ENCODE measurements at regions not wholly inside any gene's neighbourhood (a gene's known extent, or its start where the extent isn't known, plus 50 kb on each side); places are given as distances from the start of the nearest gene placed in this dataset.

DNA sequence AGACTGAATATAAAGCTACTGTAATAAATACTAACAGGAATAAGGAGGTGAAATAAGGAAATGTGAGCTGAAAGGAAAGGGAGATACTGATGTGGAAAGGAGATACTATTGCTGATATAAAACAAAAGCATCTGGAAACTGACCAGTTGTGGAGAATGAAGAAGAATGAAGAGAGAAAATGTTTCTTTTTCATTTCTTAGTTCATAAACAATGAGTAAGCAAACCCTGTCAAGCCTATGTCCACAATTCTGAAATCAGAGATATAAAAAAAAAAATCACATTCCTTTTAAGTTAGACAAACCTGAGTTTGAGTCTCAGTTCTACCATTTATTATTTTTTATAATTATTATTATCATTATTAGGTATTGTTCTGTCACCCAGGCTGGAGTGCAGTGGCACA is 121.6 kb upstream of the GJE1 start:
- Histone ChIP-seq H3K4me1 (ENCODE audit: control insufficient read depth, insufficient read depth, low read length) (peaks cover 6% of the 10 kb centered on the region), H3K9ac (ENCODE audit: extremely low read depth, low read length, poor library complexity, severe bottlenecking) (no peak overlapping the region), H3K27me3 (ENCODE audit: control insufficient read depth, insufficient read depth, low read length, poor library complexity, severe bottlenecking) (no peaks in the 10 kb centered on the region), H3K4me3 (ENCODE audit: low read length) (no peak overlapping the region), H3K36me3 (ENCODE audit: control insufficient read depth, insufficient read depth, low read length) (no peaks in the 10 kb centered on the region), H3K9me3 (ENCODE audit: control insufficient read depth, low read length) (peaks cover 5% of the 10 kb centered on the region), H3K27ac (ENCODE audit: low read depth, low read length) (no peak overlapping the region)
- Mint-ChIP-seq H3K36me3 (ENCODE audit: low read depth) (peaks cover 8% of the 10 kb centered on the region), H3K27ac (no peak overlapping the region), H3K4me3 (no peak overlapping the region), H3K27me3 (ENCODE audit: insufficient read depth) (no peaks in the 10 kb centered on the region), H3K9me3 (peaks cover 15% of the 10 kb centered on the region), H3K4me1 (peaks cover 27% of the 10 kb centered on the region)
- TF ChIP-seq, protein P1, sequence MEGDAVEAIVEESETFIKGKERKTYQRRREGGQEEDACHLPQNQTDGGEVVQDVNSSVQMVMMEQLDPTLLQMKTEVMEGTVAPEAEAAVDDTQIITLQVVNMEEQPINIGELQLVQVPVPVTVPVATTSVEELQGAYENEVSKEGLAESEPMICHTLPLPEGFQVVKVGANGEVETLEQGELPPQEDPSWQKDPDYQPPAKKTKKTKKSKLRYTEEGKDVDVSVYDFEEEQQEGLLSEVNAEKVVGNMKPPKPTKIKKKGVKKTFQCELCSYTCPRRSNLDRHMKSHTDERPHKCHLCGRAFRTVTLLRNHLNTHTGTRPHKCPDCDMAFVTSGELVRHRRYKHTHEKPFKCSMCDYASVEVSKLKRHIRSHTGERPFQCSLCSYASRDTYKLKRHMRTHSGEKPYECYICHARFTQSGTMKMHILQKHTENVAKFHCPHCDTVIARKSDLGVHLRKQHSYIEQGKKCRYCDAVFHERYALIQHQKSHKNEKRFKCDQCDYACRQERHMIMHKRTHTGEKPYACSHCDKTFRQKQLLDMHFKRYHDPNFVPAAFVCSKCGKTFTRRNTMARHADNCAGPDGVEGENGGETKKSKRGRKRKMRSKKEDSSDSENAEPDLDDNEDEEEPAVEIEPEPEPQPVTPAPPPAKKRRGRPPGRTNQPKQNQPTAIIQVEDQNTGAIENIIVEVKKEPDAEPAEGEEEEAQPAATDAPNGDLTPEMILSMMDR (conservative IDR thresholded peaks at IDR 0.05), result no peak
- DNase-seq, result no peak

DNA sequence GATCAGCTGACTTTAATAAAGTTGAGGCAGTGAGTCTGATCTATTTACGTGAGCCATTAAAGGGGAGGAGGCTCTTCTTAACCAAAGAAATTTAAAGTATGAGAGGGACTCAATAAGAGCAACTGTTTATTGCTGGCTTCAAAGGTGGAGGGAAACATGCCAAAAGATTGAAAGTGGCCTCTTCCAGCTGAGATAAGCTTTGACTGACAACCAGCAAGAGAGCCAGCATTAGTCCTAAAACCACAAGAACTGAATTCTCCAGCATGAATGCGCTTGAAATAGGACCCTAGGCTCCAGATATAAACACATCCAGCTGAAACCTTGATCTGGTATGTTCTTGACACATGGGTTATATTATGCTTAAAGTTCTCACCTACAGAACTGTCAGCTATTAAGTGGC is 123.1 kb upstream of the GJE1 start:
- Mint-ChIP-seq H3K4me3 (no peak overlapping the region), H3K27ac (no peak overlapping the region), H3K36me3 (ENCODE audit: low read depth) (peaks cover 6% of the 10 kb centered on the region), H3K4me1 (peaks cover 22% of the 10 kb centered on the region), H3K27me3 (ENCODE audit: insufficient read depth) (no peaks in the 10 kb centered on the region), H3K9me3 (peaks cover 8% of the 10 kb centered on the region)
- peaks cover 5% of the 10 kb centered on the region for H3K9me3 ChIP-seq (ENCODE audit: control insufficient read depth, low read length)
- no peaks in the 10 kb centered on the region for H3K36me3 ChIP-seq (ENCODE audit: control insufficient read depth, insufficient read depth, low read length)
- H3K27me3 ChIP-seq (ENCODE audit: control insufficient read depth, insufficient read depth, low read length, poor library complexity, severe bottlenecking), result no peaks in the 10 kb centered on the region
- H3K9ac ChIP-seq (ENCODE audit: extremely low read depth, low read length, poor library complexity, severe bottlenecking), result no peak overlapping the region
- peaks cover 6% of the 10 kb centered on the region for H3K4me1 ChIP-seq (ENCODE audit: control insufficient read depth, insufficient read depth, low read length)
- no peak for DNase-seq
- TF ChIP-seq, protein P1 (conservative IDR thresholded peaks at IDR 0.05), result no peak
- H3K4me3 ChIP-seq (ENCODE audit: low read length), result no peak overlapping the region
- no peak overlapping the region for H3K27ac ChIP-seq (ENCODE audit: low read depth, low read length)
- 83 to 100% methylated on average over 2 of the region's 2 CpGs for WGBS, 2 experiments (ENCODE audit: insufficient coverage in 1 of 2, insufficient read length in 1 of 2)

DNA sequence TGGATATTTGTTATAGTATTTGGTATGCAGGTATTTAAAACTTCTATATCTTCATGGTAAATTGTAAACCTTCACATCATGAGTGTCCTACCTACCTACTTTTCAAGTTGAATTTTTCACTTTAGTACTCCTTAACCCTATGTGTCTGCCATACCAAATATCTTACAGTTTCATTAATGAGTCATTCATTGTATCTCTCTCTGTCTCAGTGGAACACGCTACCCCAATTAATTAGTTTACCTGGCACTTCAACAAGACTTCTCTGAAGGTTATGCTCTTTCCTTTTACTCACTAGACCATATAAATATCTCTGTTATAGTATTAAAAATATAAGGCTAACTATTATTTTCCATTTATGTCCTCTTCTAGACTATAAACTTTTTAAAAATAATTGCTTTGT is 123.9 kb upstream of the GJE1 start:
- peaks cover 6% of the 10 kb centered on the region for H3K36me3 Mint-ChIP-seq (ENCODE audit: low read depth)
- no peak overlapping the region for H3K4me3 ChIP-seq (ENCODE audit: low read length)
- peaks cover 15% of the 10 kb centered on the region for H3K4me1 Mint-ChIP-seq
- WGBS, 2 experiments (ENCODE audit: insufficient coverage in 1 of 2, insufficient read length in 1 of 2), result 92% methylated on average over 1 of the region's 1 CpG; no CpG with 5 or more reads in 1 of the 2 experiments
- peaks cover 8% of the 10 kb centered on the region for H3K9me3 Mint-ChIP-seq
- no peaks in the 10 kb centered on the region for H3K27me3 Mint-ChIP-seq (ENCODE audit: insufficient read depth)
- H3K9me3 ChIP-seq (ENCODE audit: control insufficient read depth, low read length), result peaks cover 5% of the 10 kb centered on the region
- H3K27me3 ChIP-seq (ENCODE audit: control insufficient read depth, insufficient read depth, low read length, poor library complexity, severe bottlenecking), result no peaks in the 10 kb centered on the region
- H3K9ac ChIP-seq (ENCODE audit: extremely low read depth, low read length, poor library complexity, severe bottlenecking), result no peak overlapping the region
- H3K36me3 ChIP-seq (ENCODE audit: control insufficient read depth, insufficient read depth, low read length), result no peaks in the 10 kb centered on the region
- H3K4me3 Mint-ChIP-seq, result no peak overlapping the region
- no peak overlapping the region for H3K27ac Mint-ChIP-seq
- TF ChIP-seq, protein P1 (conservative IDR thresholded peaks at IDR 0.05), result no peak
- no peak for DNase-seq
- H3K27ac ChIP-seq (ENCODE audit: low read depth, low read length), result no peak overlapping the region
- peaks cover 1% of the 10 kb centered on the region for H3K4me1 ChIP-seq (ENCODE audit: control insufficient read depth, insufficient read depth, low read length)

Measured in endodermal cell (in vitro differentiated cells).